HG03103 (cell line): ENCODE measurements at regions not wholly inside any gene's neighbourhood (a gene's known extent, or its start where the extent isn't known, plus 50 kb on each side); places are given as distances from the start of the nearest gene placed in this dataset.

Experiments used
- ATAC-seq: cut with Tn5 transposase; IDR thresholded peaks from one replicate; pipeline ENCODE4 v1.9.1; 2021; ENCODE audit warnings: low read depth; ENCODE audit not compliant: unreplicated experiment

DNA sequence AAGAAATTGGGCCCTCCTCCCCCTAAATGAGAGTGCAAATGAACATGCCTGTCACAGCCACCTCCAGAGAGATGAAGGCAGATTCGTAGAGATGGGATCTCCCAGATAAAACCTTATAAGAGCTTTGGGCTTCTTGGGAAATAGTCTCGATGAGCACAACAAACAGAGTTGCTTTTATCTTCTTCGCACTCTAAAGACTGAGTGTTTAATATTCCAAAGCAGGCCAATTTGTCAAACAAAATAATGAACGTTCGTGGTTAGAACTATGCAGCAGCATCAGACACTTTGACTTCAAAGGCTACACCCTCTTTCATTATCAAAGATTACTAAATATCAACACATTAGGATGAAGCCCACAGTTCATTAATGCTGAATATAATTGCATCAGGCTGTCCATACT is 256.2 kb downstream of the SKIDA1 start:
- ATAC-seq, result no peak

DNA sequence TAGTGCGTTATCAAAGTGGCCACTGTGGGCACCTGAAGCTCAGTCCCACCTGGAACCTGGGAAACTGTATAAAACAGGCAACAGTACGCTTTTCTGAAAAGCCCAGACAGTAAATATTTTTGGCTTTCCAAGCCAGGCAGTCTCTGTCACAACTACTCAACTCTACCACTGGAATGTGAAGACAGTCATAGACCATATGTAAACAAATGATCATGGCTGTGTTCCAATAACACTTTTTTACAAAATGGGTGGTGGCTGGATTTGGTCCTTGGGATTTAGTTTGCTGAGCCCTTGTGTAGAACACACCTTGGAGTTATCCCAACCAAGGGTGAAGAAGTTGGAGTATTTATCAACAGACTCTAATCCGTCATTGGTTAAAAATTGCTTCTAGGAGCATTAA is 259.9 kb downstream of the SKIDA1 start:
- ATAC-seq, result no peak

- no peak for ATAC-seq
Measured at GRCh38 chr10:21264271-21264670, 261.2 kb downstream of the SKIDA1 start.

DNA sequence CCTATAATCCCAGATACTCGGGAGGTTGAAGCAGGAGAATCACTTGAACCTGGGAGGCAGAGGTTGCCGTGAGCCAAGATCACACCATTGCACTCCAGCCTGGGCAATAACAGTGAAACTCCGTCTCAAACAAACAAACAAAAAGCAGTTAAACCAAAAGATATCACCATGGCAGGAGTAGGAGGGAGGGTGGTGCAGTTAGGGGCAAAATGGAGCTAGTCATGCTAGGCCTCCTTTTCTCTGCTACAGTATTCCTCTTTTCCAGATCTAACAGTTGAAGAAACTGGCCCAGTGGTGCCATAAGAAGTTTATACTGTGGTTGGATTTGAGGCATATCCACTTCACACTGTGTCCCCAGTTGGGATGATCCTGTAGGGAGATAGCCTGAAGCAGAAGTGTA is 261.6 kb downstream of the SKIDA1 start:
- ATAC-seq, result no peak

DNA sequence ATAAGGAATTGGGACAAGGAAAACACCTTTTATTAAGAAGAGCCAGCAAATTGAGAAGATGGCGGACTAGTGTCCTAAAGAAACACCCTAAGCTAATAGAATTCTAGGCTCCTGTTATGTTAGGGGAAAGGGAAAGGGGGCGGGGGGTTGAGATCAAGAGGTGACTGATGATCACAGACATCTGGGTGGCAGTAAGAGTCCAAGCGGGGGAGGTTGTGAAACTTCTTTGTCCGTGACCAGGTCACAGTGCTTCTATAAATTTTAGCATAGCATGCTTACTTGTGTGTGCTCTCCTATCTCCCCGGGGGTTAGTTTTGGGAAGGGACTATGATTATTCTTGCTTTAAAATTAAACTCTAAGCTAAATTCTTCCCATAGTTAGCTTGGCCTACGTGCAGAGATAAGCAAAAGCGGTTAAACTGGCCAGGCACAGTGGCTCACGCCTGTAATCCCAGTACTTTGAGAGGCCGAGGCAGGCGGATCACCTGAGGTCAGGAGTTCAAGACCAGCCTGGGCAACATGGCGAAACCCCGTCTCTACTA is 262.1 kb downstream of the SKIDA1 start:
- no peak for ATAC-seq

DNA sequence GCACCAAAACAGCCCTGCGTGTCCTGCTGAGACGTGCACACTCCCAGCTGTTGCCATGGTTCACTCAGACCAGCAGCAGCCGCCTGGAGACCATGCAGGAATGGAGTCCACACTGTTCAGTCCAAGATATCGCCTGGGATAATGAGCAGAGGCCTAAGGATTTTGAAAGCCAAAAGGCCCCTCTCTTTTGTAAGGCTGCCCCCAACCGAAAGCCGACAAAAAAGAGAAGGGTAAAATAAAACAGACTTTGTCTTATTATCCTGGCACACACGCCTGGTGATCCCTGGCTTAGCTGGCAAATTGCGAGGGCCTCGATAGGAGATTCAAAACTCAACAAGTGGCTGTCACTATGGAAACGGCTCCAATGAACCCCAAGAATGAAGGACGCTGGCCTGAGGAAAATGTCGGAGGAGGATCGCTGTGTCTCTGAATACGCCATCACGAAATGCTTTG is 263.6 kb downstream of the SKIDA1 start:
- no peak for ATAC-seq

DNA sequence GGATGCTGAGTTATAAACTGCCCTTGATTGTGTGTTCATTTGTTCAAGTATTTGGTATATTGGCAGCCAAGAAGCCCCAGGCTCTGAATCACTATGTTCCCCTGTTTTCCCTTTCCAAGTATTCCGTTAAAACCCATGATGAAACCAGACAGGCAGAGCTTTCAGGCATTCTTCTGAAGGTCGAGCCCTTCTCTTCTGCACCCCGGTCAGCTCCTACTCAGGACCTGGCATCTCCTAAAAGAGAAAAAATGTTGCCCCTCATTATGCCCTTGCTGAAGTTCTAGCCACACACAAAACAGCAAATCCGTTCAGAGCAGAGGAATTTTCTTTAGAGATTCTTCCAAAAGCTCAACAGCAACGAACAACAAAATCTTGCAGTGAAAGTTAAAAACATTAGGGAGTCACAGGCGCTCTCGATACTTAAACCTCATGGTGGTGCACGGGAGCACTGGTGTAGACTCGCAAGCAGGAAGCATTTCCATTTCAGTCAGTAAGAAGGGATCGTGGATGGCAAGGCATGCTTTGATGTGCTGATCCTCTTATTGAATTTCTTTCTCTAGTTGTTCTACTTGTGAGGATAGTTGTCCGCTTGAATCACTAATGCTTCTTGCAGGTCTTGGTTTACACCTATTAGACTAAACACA is 264.9 kb downstream of the SKIDA1 start:
- ATAC-seq, result no peak

DNA sequence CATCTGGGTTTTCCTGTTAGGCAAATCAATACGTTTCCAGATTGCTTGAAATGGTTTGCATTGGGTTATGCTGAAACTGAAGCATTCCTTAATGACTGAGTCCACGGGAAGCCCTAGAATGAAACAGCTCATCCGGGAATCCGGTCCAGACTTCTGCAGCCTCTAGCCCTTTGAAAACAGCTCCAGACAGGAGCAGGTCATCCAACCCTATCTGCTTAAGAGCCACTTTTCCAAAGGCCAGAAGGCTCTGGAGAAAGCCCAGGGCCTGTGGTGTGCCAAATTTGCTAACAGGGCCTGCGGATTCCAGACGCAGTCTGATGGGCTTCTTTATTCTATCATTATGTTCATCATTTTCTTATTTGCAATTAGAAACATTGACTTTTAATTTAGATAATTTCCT is 265.4 kb downstream of the SKIDA1 start:
- no peak for ATAC-seq

DNA sequence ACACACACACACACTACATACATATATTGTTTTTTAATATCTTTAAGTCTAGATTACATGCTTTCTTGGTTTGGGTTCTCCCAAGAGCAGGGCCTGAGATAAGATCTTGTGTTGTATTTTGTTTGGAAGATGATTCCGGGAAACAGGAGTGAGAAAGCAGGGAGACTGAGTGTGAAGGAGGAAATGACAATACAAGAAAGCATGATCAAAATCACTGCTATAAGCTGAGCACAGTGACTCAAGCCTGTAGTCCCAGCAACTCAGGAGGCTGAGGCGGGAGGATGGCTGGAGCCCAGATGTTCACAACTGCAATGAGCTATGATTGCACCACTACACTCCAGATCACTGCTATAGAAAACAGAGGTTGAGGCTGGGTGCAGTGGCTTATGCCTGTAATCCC is 267.6 kb downstream of the SKIDA1 start:
- no peak for ATAC-seq

GRCh38 chr10:21257191-21257590 is 268.3 kb downstream of the SKIDA1 start:
- no peak for ATAC-seq

DNA sequence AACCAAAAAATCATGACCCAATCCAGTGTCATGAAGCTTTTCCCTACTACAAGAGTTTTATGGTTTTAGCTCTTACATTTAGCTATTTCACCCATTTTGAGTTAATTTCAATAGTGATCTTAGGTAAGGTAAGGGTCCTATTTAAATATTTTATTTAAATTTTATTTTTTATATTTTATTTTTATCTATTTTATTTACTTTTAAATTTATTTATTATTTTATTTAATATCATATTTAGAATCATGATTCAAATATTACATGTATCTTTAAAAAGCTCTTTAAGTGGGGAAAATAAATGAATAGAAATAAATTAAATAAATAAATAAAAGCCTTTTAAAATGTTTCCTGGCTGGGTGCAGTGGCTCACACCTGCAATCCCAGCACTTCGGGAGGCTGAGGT is 276.0 kb downstream of the SKIDA1 start:
- ATAC-seq, result no peak

DNA sequence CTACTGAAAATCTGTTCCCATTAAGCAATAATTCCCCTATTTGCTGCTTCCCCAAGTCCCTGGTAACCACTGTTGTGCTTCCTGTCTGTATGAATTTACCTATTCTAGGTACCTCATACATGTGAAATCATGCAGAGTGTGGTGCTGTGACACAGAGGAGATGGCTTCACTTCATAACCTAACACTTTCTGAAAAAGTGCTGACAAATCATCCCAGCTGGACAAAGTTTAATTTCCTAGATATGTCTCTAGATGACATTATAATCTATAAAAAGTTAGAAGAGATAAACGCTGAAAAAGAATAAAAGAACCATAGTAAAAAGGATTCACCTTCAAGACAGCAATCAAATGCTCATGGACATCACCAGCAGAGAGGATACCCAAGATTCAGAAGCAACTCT is 277.9 kb downstream of the SKIDA1 start:
- no peak for ATAC-seq

- no peak for ATAC-seq
Measured at GRCh38 chr10:21246178-21246577, 279.3 kb downstream of the SKIDA1 start.

DNA sequence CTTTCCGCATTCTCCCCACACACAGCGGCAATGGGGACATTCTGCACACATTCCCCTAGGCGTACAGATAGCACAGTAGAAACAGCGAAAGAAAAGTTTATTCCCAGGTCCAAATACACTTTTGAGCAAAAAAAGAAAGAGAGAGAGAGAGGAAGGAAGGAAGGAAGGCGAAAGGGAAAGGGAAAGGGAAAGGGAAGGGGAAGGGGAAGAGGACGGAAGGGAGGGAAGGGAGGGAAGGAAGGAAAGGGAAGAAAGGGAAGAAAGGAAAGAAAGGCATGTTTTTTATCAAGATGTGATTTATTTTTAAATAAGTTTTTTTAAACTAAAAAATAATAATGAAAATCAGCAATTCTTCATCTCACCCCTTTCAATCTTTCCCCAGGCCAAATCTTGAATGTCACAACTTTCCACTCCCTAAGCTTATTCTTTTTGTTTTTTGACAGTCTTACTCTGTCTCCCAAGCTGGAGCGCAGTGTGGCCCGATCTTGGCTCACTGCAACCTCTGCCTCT is 281.7 kb downstream of the SKIDA1 start:
- no peak for ATAC-seq

- ATAC-seq, result no peak
Measured at GRCh38 chr10:21242915-21243314, 282.6 kb downstream of the SKIDA1 start.

DNA sequence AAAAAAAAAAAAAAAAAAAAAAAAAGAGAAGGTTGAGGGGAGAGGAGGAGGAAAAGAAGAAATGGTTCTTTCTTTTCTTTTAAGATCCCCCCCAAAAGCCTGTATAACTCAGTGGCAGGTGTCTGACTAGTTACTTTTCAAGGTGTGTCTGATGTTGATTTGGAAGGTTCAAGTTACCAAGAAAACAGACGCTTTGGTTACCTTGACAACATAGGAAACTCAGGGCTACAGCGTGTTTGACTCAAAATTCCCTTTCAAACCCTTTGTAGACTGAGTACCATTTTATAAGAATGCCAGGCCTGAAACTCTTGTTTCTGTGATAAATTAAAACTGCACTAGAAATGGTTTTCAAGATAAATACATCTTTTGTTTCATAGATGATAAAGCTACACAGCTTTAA is 286.8 kb downstream of the SKIDA1 start:
- ATAC-seq, result no peak

GRCh38 chr10:21238044-21238443 is 287.4 kb downstream of the SKIDA1 start:
- no peak for ATAC-seq

- no peak for ATAC-seq
Measured at GRCh38 chr10:21234761-21235160, 290.7 kb downstream of the SKIDA1 start.

DNA sequence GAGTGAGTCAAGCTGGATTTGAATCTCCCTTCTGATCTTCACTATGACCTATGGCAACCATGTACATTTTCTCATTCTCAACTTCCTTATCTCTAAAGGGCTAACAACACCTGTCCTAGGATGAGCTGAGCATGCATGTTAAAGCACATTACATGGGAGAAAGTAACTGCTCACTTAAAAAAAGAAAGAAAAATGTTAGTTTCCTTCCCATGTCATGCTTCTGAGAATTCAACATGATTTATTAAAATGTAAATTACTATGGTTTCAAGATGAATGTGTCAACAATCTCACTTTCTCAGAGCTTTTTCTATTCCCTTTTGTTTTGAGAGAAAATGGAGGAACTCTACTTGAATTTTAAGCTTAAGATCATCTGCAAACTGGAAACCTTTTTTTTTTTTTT is 295.3 kb downstream of the SKIDA1 start:
- peak; percentile 54 for ATAC-seq

- no peak for ATAC-seq
Measured at GRCh38 chr10:21217748-21218367, 307.6 kb downstream of the SKIDA1 start.

- ATAC-seq, result no peak
Measured at GRCh38 chr10:21217107-21217506, 308.4 kb downstream of the SKIDA1 start.

GRCh38 chr10:21214329-21214728 is 311.2 kb downstream of the SKIDA1 start:
- no peak for ATAC-seq
